ENCODE measurements at regions not wholly inside any gene's neighbourhood (a gene's known extent, or its start where the extent isn't known, plus 50 kb on each side); places are given as distances from the start of the nearest gene placed in this dataset.
"Not testable (repeated sequence)": the region's sequence is repeated elsewhere in the genome, so short reads cannot be mapped to it uniquely, and the experiment has no call there.

GRCh38 chr2:95695613-95696012, 103.8 kb downstream of the TRIM43 start:
- 65 to 81% (median 72%) methylated on average over 4 of the region's 4 CpGs for WGBS, 5 donors
- TF ChIP-seq POLR2A (IDR thresholded peaks at IDR 0.05) (no peak), POLR2AphosphoS5 (IDR thresholded peaks at IDR 0.05) (peak in 1 of 3 donors; percentile 42)
- intact Hi-C loops (cut with DNase I; ENCODE audit: low total_unique reads) = no loop called here

GRCh38 chr2:95698146-95698545, 106.3 kb downstream of the TRIM43 start:
- 76 to 92% (median 90%) methylated on average over 4 of the region's 4 CpGs for WGBS, 5 donors
- no peak for DNase-seq
- H3K4me3 ChIP-seq = no peak overlapping the region
- TF ChIP-seq CTCF (IDR thresholded peaks at IDR 0.05 in 8 of 11, conservative IDR thresholded peaks at IDR 0.05 in 3 of 11) = no peak
- no peak for TF ChIP-seq POLR2AphosphoS5 (IDR thresholded peaks at IDR 0.05)
- no peak for TF ChIP-seq POLR2A (IDR thresholded peaks at IDR 0.05)
- H3K4me1 ChIP-seq = no peaks in the 10 kb centered on the region
- intact Hi-C loops (cut with DNase I; ENCODE audit: low total_unique reads) = no loop called here
- H3K27me3 ChIP-seq (replicated peaks in 1 of 7) = peaks cover 0 to 29% (median 0%) of the 10 kb centered on the region in 7 donors
- H3K9me3 ChIP-seq = no peaks in the 10 kb centered on the region
- no peaks in the 10 kb centered on the region for H3K36me3 ChIP-seq
- H3K27ac ChIP-seq = no peak overlapping the region

More at GRCh38 chr2:95695613-95696012, 103.8 kb downstream of the TRIM43 start:
- Histone ChIP-seq H3K4me1 (peaks cover 0 to 5% (median 2%) of the 10 kb centered on the region in 6 donors), H3K4me3 (no peak overlapping the region), H3K36me3 (no peaks in the 10 kb centered on the region), H3K27ac (no peak overlapping the region), H3K27me3 (replicated peaks in 1 of 7) (peaks cover 0 to 28% (median 0%) of the 10 kb centered on the region in 7 donors), H3K9me3 (no peaks in the 10 kb centered on the region)
- no peak for DNase-seq

GRCh38 chr2:95699201-95700184, 107.7 kb downstream of the TRIM43 start:
- WGBS, 5 donors = 63 to 85% (median 72%) methylated on average over 4 to 5 of the region's 5 CpGs
- H3K36me3 ChIP-seq; DNase-seq; H3K27ac ChIP-seq; intact Hi-C loops (cut with DNase I; ENCODE audit: low total_unique reads); H3K4me1 ChIP-seq; H3K4me3 ChIP-seq; H3K9me3 ChIP-seq: not testable (repeated sequence)
- H3K27me3 ChIP-seq (replicated peaks in 1 of 7) = peaks cover 0 to 29% (median 0%) of the 10 kb centered on the region in 7 donors

GRCh38 chr2:95700519-95700918, 108.7 kb downstream of the TRIM43 start:
- H3K4me3 ChIP-seq = no peak overlapping the region
- intact Hi-C loops (cut with DNase I; ENCODE audit: low total_unique reads) = no loop called here
- H3K9me3 ChIP-seq = no peaks in the 10 kb centered on the region
- 27 to 37% (median 36%) methylated on average over 3 to 4 of the region's 4 CpGs for WGBS, 5 donors
- H3K27me3 ChIP-seq (replicated peaks in 1 of 7) = peaks cover 0 to 29% (median 0%) of the 10 kb centered on the region in 7 donors
- H3K36me3 ChIP-seq = no peaks in the 10 kb centered on the region
- no peaks in the 10 kb centered on the region for H3K4me1 ChIP-seq
- DNase-seq = no peak
- TF ChIP-seq POLR2A (IDR thresholded peaks at IDR 0.05) (no peak), POLR2AphosphoS5 (IDR thresholded peaks at IDR 0.05) (no peak), CTCF (IDR thresholded peaks at IDR 0.05 in 8 of 11, conservative IDR thresholded peaks at IDR 0.05 in 3 of 11) (no peak)
- no peak overlapping the region for H3K27ac ChIP-seq

- no peak for DNase-seq
- Histone ChIP-seq H3K27ac (no peak overlapping the region), H3K4me3 (no peak overlapping the region), H3K4me1 (no peaks in the 10 kb centered on the region), H3K9me3 (no peaks in the 10 kb centered on the region), H3K27me3 (replicated peaks in 1 of 7) (peaks cover 0 to 18% (median 0%) of the 10 kb centered on the region in 7 donors), H3K36me3 (no peaks in the 10 kb centered on the region)
- intact Hi-C loops (cut with DNase I; ENCODE audit: low total_unique reads) = no loop called here
- 91 to 97% (median 92%) methylated on average over 7 of the region's 7 CpGs for WGBS, 5 donors
- TF ChIP-seq POLR2AphosphoS5 (IDR thresholded peaks at IDR 0.05) = no peak
- no peak for TF ChIP-seq POLR2A (IDR thresholded peaks at IDR 0.05)
- no peak for TF ChIP-seq CTCF (IDR thresholded peaks at IDR 0.05 in 8 of 11, conservative IDR thresholded peaks at IDR 0.05 in 3 of 11)
Observed at GRCh38 chr2:95702471-95702870, 110.7 kb downstream of the TRIM43 start.

GRCh38 chr2:95707161-95707560, 115.4 kb downstream of the TRIM43 start:
- intact Hi-C loops (cut with DNase I; ENCODE audit: low total_unique reads); H3K4me1 ChIP-seq; H3K27me3 ChIP-seq (replicated peaks in 1 of 7); H3K36me3 ChIP-seq; H3K4me3 ChIP-seq; H3K9me3 ChIP-seq; DNase-seq; H3K27ac ChIP-seq: not testable (repeated sequence)
- 80 to 88% (median 83%) methylated on average over 2 of the region's 2 CpGs for WGBS, 5 donors

Data from spleen (tissue), 11 donors.